GM18498 (cell line): ENCODE measurements at regions not wholly inside any gene's neighbourhood (a gene's known extent, or its start where the extent isn't known, plus 50 kb on each side); places are given as distances from the start of the nearest gene placed in this dataset.

Source experiments
- ATAC-seq: cut with Tn5 transposase; IDR thresholded peaks from one replicate; pipeline ENCODE4 v1.9.1; 2021; ENCODE audit warnings: mild to moderate bottlenecking, moderate library complexity; ENCODE audit not compliant: unreplicated experiment

- ATAC-seq, result no peak
These were observed 450.7 kb downstream of the EFNA5 start for GRCh38 chr5:107219993-107220392.

GRCh38 chr5:107218457-107219193 is 452.1 kb downstream of the EFNA5 start:
- no peak for ATAC-seq

GRCh38 chr5:107217721-107218130 is 453.0 kb downstream of the EFNA5 start:
- no peak for ATAC-seq

- ATAC-seq, result no peak
These were observed 454.1 kb downstream of the EFNA5 start for GRCh38 chr5:107216587-107216986.

GRCh38 chr5:107215611-107216010 is 455.1 kb downstream of the EFNA5 start:
- no peak for ATAC-seq

GRCh38 chr5:107213025-107213424 is 457.7 kb downstream of the EFNA5 start:
- no peak for ATAC-seq

- ATAC-seq, result no peak
These were observed 459.1 kb downstream of the EFNA5 start for GRCh38 chr5:107211630-107212029.

- ATAC-seq, result no peak
These were observed 461.9 kb downstream of the EFNA5 start for GRCh38 chr5:107208867-107209266.

- ATAC-seq, result no peak
These were observed 466.3 kb downstream of the EFNA5 start for GRCh38 chr5:107204413-107204812.

GRCh38 chr5:107203243-107203642 is 467.5 kb downstream of the EFNA5 start:
- ATAC-seq, result no peak

GRCh38 chr5:107199756-107200155 is 471.0 kb downstream of the EFNA5 start:
- ATAC-seq, result no peak

- ATAC-seq, result no peak
These were observed 474.2 kb downstream of the EFNA5 start for GRCh38 chr5:107196500-107197059.

- no peak for ATAC-seq
These were observed 474.8 kb downstream of the EFNA5 start for GRCh38 chr5:107195890-107196395.

- no peak for ATAC-seq
These were observed 485.9 kb downstream of the EFNA5 start for GRCh38 chr5:107184871-107185270.

- no peak for ATAC-seq
These were observed 486.7 kb downstream of the EFNA5 start for GRCh38 chr5:107184066-107184465.

GRCh38 chr5:107170620-107171019 is 500.1 kb downstream of the EFNA5 start:
- ATAC-seq, result no peak

GRCh38 chr5:107169867-107170266 is 500.9 kb downstream of the EFNA5 start:
- no peak for ATAC-seq

GRCh38 chr5:107168848-107169752 is 501.6 kb downstream of the EFNA5 start:
- ATAC-seq, result no peak

- ATAC-seq, result no peak
These were observed 502.7 kb downstream of the EFNA5 start for GRCh38 chr5:107168086-107168485.

- no peak for ATAC-seq
These were observed 505.4 kb downstream of the EFNA5 start for GRCh38 chr5:107165296-107165695.

GRCh38 chr5:107157809-107158208 is 512.9 kb downstream of the EFNA5 start:
- no peak for ATAC-seq
